Stimulated activated CD8-positive, alpha-beta memory T cell treated with anti-CD3 and anti-CD28 coated beads, Interleukin-4, amount 100 ng/mL, for 4 hours (primary cell): ENCODE measurements at regions not wholly inside any gene's neighbourhood (a gene's known extent, or its start where the extent isn't known, plus 50 kb on each side); places are given as distances from the start of the nearest gene placed in this dataset.

ENCODE experiments used
- DNase-seq, 2 donors: peaks; one replicate each; pipeline ENCODE4 v3.0.0-alpha.2; 2020; ENCODE audit warnings: low read depth in 2 of 2, low spot score in 1 of 2

DNA sequence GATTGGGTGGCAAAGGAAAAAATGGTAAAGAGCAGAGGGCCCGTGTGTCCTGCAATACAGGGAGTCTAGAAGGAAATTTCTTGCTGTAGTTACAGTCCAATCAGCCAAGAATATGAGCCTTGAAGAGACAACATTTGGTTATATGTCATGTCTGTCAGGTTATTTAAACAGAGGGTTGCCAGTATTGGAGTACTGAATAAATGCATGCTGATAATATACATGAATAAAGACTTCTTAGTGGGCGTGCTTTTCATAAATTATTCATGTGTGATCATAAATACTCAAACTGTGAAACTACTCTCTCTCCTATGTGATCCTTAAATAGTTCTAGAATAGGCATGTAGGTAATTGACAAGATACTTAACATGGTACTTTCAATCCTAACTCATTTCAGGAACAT, 249.0 kb downstream of the CRPPA start:
- DNase-seq: no peak

DNA sequence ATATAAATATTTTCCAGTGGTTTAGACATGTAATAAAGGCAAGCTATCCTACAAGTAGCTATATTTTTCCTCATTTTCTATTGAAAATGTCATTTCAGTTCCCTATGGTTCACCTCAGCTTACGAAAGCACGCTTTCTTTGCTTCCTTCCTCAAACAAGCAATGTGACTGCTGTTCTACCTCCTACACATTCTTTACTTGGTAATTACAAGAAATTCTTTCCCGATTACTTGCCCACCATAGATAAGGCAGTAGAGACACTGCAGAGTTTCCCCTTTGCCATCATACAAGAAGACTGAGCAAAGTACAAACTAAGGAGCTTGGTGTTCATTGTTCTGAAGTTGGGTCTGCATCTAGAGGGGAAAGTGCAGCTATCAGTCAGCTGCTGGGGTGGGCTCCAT, 249.4 kb downstream of the CRPPA start:
- no peak for DNase-seq

DNA sequence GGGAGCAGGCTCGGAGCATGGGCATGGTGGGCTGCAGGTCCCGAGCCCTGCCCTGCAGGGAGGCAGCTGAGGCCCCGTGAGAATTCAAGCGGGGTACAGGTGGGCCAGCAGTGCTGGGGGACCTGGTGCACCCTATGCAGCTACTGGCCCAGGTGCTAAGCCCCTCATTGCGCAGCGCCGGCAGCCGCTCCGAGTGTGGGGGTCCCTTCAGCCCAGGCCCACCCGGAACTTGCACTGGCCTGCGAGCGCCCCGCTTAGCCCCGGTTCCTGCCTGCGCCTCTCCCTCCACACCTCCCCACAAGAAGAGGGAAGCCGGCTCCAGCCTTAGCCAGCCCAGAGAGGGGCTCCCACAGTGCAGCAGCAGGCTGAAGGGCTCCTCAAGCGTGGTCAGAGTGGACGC, 250.7 kb downstream of the CRPPA start:
- no peak for DNase-seq

DNA sequence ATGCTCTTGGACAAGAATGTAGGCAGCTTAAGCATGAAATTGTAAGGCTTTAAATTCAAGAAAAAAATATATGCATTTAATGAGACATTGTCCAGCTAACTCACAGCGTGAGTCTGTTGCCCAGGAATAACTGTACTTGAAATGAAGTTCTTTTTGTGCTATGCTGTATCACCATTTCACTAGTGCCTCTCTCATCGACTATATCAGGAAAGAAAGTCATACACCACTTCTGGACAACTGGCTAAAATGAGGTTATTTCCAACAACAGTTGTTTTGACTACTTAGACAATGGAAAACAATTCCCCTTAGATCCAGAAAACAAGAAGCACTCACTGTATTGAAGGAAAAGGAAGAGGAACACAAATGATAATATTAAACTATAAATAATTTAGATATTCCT, 251.8 kb downstream of the CRPPA start:
- no peak for DNase-seq

- DNase-seq: no peak
These were observed 253.8 kb downstream of the CRPPA start for GRCh38 chr7:16167526-16167925.

DNA sequence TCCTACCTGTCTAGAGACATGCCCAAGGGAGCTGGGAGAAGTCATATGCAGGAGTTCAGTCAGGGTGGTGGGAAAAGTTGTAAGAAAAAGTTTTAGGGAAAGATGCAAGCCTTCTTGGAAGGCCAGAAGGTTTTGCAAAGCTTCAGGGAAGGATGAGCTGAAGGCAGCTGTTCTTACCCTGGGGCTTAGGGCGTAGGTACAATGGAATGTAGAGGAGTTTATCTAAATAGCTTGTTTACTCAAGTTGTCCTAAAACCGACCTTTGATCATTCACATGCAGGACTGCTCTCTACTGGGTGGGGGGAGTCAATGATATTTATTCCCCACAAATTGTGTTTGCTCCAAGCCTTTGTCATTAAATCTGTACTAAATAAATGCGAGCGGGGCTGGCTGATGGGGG, 277.0 kb downstream of the CRPPA start:
- DNase-seq: no peak

GRCh38 chr7:16137944-16138343, 283.4 kb downstream of the CRPPA start:
- no peak for DNase-seq

DNA sequence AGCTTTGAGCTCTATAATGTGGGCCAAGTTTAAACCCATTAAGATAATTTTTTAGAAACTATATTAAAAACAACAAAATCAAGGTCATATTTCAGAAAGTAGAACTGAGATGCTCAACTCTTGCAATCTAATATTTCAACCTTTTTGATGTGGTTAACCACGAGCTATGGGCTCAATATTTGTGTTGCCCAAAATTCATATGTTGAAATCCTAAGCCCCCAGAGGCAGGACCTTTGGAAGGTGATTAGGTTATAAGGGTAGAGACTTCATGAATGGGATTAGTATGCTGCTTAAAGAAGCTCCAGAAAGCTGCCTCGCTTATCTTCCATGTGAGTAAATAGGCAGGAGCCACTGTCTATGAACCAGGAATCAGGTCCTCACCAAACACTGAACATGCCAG, 284.4 kb downstream of the CRPPA start:
- no peak for DNase-seq

- no peak for DNase-seq
These were observed 285.7 kb downstream of the CRPPA start for GRCh38 chr7:16135658-16136057.

GRCh38 chr7:16130111-16131110, 290.9 kb downstream of the CRPPA start:
- DNase-seq: no peak

DNA sequence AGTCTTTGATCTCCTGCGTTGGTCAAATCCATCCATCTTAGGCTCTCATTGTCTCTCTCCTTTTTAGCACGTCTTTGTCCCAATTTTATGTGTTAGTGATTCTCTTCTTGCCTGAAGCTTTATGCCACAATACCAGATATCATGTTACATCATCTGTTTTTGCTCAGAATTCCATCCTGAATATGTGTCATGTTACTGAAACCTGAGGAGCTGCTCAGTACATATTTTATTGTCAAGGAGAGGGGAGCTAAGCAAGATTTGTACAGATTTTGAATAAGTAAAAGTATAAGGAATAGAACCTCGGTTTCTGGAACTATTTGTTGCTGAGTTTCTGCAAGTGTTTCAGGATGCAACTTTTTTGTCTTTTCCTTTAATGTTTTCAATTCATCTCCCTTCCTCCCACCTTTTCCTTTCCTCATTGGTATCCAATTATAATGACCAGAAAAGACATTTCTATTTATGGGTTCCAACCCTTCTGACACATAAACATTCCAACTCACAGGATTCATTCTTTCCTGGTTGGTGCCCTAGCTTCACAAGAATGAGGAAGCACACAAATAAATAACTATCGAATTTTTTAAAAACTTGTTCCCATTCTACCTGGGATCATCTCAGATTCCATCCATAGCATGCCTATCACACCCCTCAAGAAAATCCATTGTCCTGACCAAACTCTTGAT, 291.8 kb downstream of the CRPPA start:
- DNase-seq: no peak

- DNase-seq: no peak
These were observed 298.1 kb downstream of the CRPPA start for GRCh38 chr7:16123117-16123770.

DNA sequence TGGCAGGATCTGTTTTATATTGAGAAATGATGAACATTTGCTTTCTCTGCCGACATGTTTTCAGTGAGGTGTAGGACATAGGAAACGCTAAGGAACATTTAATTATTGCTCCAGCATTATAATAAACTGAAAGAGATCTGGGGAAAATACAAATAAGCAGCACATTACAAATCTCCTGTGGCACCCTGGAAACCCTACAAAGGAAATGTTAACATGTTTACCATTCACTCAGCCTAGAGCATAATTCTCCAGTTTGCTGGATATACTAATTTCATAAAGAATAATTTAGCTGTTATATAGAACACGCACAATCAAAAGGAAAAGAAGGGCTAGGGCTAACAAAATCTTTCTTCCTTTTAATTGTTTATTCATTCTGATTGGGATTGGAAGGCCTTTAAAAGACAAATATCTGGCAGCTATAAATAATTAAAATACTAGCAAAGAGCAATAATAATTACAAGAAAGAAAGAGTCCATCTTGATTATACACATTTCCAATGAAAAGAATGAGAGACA, 299.4 kb downstream of the CRPPA start:
- DNase-seq: no peak

- no peak for DNase-seq
These were observed 306.0 kb downstream of the CRPPA start for GRCh38 chr7:16115374-16115773.

- no peak for DNase-seq
These were observed 306.7 kb downstream of the CRPPA start for GRCh38 chr7:16114633-16115032.

DNA sequence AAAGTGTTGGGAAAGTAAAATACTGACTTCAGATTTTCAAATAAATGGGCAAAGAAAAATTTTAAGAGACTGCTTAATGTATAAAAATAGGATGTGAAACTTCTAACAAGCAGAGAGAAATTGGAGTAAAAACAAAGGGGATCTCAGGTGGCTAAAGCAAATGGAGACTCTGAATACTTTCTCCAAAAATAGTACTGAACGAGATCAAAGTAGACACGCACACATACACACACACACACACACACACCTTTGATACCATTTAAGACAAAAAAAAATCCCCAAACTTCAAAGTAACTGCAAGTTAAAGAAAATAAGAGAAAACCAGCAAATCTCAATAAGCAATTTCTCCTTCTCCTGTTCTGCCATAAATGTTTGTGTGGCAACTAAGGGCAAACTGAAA, 307.3 kb downstream of the CRPPA start:
- no peak for DNase-seq

DNA sequence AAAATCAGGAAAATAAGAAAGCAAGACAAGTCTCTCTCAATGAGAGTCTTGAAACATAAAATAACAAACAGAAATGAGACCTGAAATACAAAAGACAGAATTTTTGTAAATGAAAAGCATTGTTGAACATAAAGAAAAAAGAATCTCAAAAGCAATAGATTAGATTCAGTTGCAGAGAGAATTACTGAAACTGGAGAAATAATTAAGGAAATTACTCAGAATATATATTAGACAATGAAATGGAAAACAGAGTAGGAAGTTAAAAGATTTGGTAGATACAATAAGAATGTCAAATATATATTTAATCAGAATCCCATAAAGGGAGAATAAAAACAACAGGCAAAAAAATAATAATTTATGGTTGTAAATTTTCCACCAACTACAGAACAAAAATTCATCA, 308.3 kb downstream of the CRPPA start:
- DNase-seq: no peak

- DNase-seq: no peak
These were observed 314.5 kb downstream of the CRPPA start for GRCh38 chr7:16106869-16107268.

DNA sequence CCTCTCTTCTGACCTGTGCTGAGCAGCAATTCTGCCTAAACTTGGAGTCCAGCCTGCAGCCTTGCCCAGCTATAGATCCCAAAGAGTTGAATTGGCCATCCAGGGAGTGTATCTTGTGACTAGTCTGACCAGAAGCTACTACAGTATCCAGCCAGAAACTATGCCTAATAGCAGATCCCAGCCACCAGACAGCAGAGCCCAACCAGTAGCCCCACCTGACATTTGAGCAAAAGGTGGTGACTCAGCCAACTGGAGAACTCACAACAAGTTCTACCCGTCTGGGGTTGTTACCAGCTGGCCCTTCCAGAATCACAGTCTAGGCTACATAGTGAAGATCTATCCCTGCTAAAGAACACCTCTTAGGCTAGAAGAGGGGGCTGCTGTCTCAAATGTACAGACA, 315.0 kb downstream of the CRPPA start:
- no peak for DNase-seq

- no peak for DNase-seq
These were observed 322.0 kb downstream of the CRPPA start for GRCh38 chr7:16099302-16099849.

GRCh38 chr7:16098585-16099179, 322.7 kb downstream of the CRPPA start:
- no peak for DNase-seq
